ENCODE measurements at regions not wholly inside any gene's neighbourhood (a gene's known extent, or its start where the extent isn't known, plus 50 kb on each side); places are given as distances from the start of the nearest gene placed in this dataset.
A peak's percentile ranks its signal among the peaks of the same experiment; 100 is the strongest.

GRCh38 chr7:79810916-79811315, 323.7 kb upstream of the GNAI1 start:
- intact Hi-C loops (cut with micrococcal nuclease) = no loop called here

GRCh38 chr7:79806161-79806734, 328.4 kb upstream of the GNAI1 start:
- TF ChIP-seq EZH2 (IDR thresholded peaks at IDR 0.05; ENCODE audit: low read length, unreplicated experiment) (no peak), EZH2phosphoT487 (IDR thresholded peaks at IDR 0.05; ENCODE audit: borderline replicate concordance, low read length) (no peak), CTCF (conservative IDR thresholded peaks at IDR 0.05; ENCODE audit: low read depth, low read length) (peak; percentile 69)
- peak; percentile 55 for DNase-seq
- Histone ChIP-seq H3K27me3 (ENCODE audit: low read length) (no peaks in the 10 kb centered on the region), H3K79me2 (ENCODE audit: low read length) (no peaks in the 10 kb centered on the region), H2AFZ (ENCODE audit: low read length) (no peak overlapping the region), H3K4me3 (ENCODE audit: low read length) (no peak overlapping the region), H3K9me3 (ENCODE audit: low read length) (no peaks in the 10 kb centered on the region), H4K20me1 (ENCODE audit: low read length) (no peaks in the 10 kb centered on the region), H3K9me2 (replicated peaks; ENCODE audit: low read length) (no peaks in the 10 kb centered on the region), H3K4me2 (ENCODE audit: low read length) (no peak overlapping the region), H3K9ac (ENCODE audit: low read length) (no peak overlapping the region), H3K4me1 (ENCODE audit: insufficient read depth, low read length) (no peaks in the 10 kb centered on the region), H3K36me3 (ENCODE audit: low read depth, low read length) (no peaks in the 10 kb centered on the region), H3K27ac (ENCODE audit: low read length) (no peak overlapping the region), H3F3A (ENCODE audit: low read length, unreplicated experiment) (no peaks in the 10 kb centered on the region)
- intact Hi-C loops (cut with micrococcal nuclease) = loop anchor here (1.0 kb wide), 2 partner anchors 213 to 242 kb away; no protein-coding TSS in a partner anchor
- no TSS peak for BruUV-seq (replicated peaks)
- ATAC-seq = peak; percentile 65
- CTCF ChIA-PET = no interaction called here
- POLR2A ChIA-PET (ENCODE audit: unreplicated experiment) = interaction anchor here (0.6 kb wide), 1 partner anchor 227 kb away, joined by 5 read pairs; no protein-coding TSS in a partner anchor

More at GRCh38 chr7:79810916-79811315, 323.7 kb upstream of the GNAI1 start:
- Histone ChIP-seq H3K4me2 (ENCODE audit: low read length) (no peak overlapping the region), H3K27me3 (ENCODE audit: low read length) (no peaks in the 10 kb centered on the region), H3K27ac (ENCODE audit: low read length) (no peak overlapping the region), H3K9me3 (ENCODE audit: low read length) (no peaks in the 10 kb centered on the region), H3K4me1 (ENCODE audit: insufficient read depth, low read length) (no peaks in the 10 kb centered on the region), H3K36me3 (ENCODE audit: low read depth, low read length) (no peaks in the 10 kb centered on the region), H2AFZ (ENCODE audit: low read length) (no peak overlapping the region), H3F3A (ENCODE audit: low read length, unreplicated experiment) (no peaks in the 10 kb centered on the region), H3K4me3 (ENCODE audit: low read length) (no peak overlapping the region), H3K9me2 (replicated peaks; ENCODE audit: low read length) (no peaks in the 10 kb centered on the region), H3K9ac (ENCODE audit: low read length) (no peak overlapping the region), H4K20me1 (ENCODE audit: low read length) (no peaks in the 10 kb centered on the region), H3K79me2 (ENCODE audit: low read length) (no peaks in the 10 kb centered on the region)
- ATAC-seq (no peak), DNase-seq (no peak)
- POLR2A ChIA-PET (ENCODE audit: unreplicated experiment) = no interaction called here
- CTCF ChIA-PET = no interaction called here
- TF ChIP-seq EZH2phosphoT487 (IDR thresholded peaks at IDR 0.05; ENCODE audit: borderline replicate concordance, low read length) (no peak), CTCF (conservative IDR thresholded peaks at IDR 0.05; ENCODE audit: low read depth, low read length) (no peak), EZH2 (IDR thresholded peaks at IDR 0.05; ENCODE audit: low read length, unreplicated experiment) (no peak)
- BruUV-seq (replicated peaks) = no TSS peak

- intact Hi-C loops (cut with micrococcal nuclease) = no loop called here
- Histone ChIP-seq H3K79me2 (ENCODE audit: low read length) (no peaks in the 10 kb centered on the region), H3K4me3 (ENCODE audit: low read length) (no peak overlapping the region), H3K36me3 (ENCODE audit: low read depth, low read length) (no peaks in the 10 kb centered on the region), H3K4me1 (ENCODE audit: insufficient read depth, low read length) (peaks cover 10% of the 10 kb centered on the region; the same call in 1 of the 2 replicates), H3K27me3 (ENCODE audit: low read length) (no peaks in the 10 kb centered on the region), H3K9ac (ENCODE audit: low read length) (no peak overlapping the region), H3K27ac (ENCODE audit: low read length) (no peak overlapping the region), H3K9me3 (ENCODE audit: low read length) (no peaks in the 10 kb centered on the region), H2AFZ (ENCODE audit: low read length) (peak overlapping the region; percentile 54; the same call in 1 of the 2 replicates), H4K20me1 (ENCODE audit: low read length) (no peaks in the 10 kb centered on the region), H3K4me2 (ENCODE audit: low read length) (peak overlapping the region; percentile 34), H3F3A (ENCODE audit: low read length, unreplicated experiment) (no peaks in the 10 kb centered on the region), H3K9me2 (replicated peaks; ENCODE audit: low read length) (no peaks in the 10 kb centered on the region)
- no TSS peak for BruUV-seq (replicated peaks)
- ATAC-seq (peak; percentile 79), DNase-seq (peak; percentile 13)
- ChIA-PET CTCF (no interaction called here), POLR2A (ENCODE audit: unreplicated experiment) (no interaction called here)
- TF ChIP-seq EZH2phosphoT487 (IDR thresholded peaks at IDR 0.05; ENCODE audit: borderline replicate concordance, low read length) (no peak), CTCF (conservative IDR thresholded peaks at IDR 0.05; ENCODE audit: low read depth, low read length) (no peak)
Observed at GRCh38 chr7:79790656-79791262, 337.3 kb upstream of the MAGI2 start.

Measured in PC-3 (cell line).